HG03159 (cell line): ENCODE measurements at regions not wholly inside any gene's neighbourhood (a gene's known extent, or its start where the extent isn't known, plus 50 kb on each side); places are given as distances from the start of the nearest gene placed in this dataset.
A peak's percentile ranks its signal among the peaks of the same experiment; 100 is the strongest.

ENCODE experiments used
- ATAC-seq: cut with Tn5 transposase; IDR thresholded peaks from one replicate; pipeline ENCODE4 v1.9.1; 2021; ENCODE audit warnings: mild to moderate bottlenecking, moderate library complexity; ENCODE audit not compliant: unreplicated experiment

DNA sequence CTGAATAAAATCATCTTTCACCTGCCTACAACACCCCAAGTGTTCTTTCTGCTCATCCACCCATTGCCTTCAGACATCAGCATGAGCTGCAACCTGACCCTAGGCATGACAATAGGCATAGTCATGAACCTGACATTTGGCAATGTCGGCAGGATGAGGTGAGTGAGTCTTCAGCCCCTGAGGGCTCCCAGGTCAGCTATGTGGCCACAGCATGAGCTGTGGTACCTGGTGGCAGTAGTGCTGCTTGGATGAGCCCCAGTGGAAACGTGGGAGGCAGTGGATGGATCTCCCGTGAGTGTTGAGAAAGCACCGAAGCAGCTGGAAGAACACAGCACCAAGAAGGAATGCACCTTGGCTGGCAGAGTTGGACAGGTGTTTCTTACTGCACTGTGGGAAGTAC, 334.8 kb upstream of the FAR2 start:
- ATAC-seq, result no peak

DNA sequence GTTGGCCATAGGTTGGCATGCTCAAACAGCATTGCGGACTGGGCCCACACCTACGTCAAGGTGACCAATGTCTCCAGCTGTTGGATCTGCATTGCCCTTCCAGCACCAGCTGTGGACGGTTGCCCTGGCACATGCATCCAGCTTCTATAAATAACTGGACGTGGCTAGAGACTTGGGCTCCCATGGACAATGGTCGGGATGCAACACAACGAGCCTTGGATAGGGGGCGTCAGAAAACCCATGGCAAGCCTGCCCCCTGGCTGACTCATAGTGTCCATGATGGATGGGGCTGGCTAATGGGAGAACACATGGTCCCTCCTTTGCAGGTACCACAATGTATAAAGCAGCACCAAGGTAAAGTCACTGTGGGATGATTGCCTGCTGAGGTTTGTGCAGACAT, 331.6 kb upstream of the FAR2 start:
- no peak for ATAC-seq

DNA sequence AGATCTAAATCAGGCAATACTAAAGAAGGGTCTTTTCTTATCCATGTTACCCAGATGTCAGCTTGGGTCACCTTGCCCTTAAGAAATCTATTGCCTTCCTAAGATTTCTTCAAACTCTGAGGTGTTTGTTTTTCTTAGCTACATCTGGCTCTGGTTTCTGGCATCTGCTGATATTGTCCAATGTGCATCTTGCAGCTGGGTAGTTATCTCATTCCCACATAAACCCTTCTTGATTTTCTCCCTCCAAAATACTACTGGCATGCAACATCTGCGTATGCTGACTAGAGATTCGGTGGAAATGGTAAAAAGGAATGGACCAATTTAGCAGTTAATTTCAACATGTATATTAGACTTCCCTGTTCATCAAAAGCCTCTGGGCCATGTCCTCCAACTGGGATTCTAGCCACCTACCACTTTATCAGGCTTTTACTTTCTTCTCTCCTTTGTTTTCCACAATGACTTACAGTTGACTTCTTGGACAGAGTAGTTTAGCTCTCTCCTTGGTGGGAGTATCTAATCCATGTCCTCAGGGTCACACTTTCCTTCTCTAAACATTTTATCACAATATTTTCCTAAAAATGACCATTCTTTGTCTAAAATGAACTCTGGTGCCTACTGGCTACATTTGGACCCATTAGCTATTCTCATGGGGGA, 324.8 kb upstream of the FAR2 start:
- no peak for ATAC-seq

DNA sequence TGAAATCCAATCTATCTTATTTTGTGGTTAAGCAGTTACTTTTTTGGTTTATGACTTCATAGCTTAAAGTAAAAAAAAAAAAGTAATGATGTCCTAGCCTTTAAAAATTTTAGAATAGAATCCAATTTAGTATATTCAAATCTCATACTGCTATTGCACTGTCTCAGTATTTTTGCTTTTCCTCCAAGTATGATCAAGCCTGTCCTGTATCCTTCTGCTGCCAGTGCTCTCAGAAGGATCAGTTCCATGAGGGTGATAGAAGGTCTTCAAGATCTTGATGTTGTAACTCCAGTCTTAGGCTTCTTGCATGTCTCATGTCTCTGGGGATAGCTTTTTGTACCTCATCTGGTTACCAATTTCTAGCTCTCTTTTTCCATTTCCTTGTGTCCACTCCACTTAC, 324.2 kb upstream of the FAR2 start:
- no peak for ATAC-seq

DNA sequence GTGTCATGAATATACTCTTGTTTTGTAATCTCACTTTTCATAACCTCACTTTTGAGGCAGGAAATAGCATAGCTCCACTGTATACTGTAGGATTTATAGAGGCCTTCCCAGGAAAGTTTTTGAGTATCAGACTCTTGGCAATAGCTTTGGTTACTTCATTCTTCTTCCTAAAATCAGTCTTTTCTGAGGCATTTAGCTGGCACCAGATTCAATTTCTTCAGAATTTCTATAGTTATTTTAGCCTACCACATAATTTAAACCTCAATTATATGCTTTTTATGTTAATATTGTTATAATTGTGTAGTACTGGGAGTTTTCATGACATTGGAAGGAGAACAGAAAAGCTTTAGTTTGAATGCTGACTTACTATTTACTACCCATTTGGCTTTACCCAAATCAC, 322.3 kb upstream of the FAR2 start:
- no peak for ATAC-seq

DNA sequence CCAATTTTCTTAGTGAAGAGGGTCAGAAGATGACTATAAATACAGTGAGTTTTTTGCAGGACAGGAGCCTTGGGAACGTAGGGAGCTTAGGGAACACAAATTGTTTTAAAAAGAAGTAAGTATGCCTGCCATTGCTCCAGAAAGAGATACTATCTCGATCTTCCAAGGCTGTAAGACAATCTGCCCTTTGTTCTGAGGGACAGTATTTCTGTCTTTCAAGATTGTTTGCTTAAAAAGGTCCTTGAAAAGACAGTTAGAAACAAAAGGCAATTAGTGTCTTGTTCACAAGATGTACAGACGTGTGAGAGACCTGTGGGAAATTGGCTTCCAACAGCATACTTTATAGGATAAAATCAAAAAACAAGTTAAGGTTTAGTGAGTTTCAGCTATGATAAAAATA, 321.2 kb upstream of the FAR2 start:
- no peak for ATAC-seq

DNA sequence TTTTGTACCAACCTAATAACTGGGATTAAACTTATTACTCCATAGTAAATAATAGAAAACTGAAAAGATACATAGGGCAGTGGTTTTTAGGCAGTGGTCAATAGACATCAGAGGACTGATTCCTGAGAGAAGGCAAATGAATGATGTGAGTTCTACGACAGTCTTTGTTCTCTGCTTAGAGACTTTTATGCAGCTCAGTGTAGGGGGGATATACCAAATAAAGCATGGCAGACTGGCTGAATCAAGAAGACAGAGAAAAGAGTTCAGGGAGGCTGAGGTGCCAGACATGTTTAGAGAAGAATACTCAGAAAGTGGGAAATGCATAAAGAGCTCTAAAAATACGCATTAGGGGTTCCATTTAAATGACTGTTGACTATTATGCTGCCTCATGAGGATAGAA, 320.8 kb upstream of the FAR2 start:
- ATAC-seq, result no peak

DNA sequence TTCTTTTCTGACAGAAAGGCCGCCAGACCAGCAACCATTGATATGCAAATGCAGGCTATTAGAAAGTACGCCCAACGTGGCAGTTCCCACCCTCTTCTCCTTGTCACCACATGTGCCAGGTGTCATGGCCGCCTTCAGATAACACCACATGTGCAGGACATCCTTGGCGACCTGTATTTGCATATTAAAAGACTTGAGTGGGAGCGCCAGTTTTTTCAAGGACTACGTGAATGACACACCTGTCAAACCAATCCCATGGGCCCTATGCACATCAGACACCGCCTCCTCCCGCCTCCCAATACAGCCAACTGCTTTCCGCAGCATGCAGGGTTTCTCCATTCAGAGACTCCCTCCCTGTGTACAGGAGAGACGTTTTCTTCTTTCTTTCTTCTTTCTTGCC, 318.6 kb upstream of the FAR2 start:
- ATAC-seq, result no peak

DNA sequence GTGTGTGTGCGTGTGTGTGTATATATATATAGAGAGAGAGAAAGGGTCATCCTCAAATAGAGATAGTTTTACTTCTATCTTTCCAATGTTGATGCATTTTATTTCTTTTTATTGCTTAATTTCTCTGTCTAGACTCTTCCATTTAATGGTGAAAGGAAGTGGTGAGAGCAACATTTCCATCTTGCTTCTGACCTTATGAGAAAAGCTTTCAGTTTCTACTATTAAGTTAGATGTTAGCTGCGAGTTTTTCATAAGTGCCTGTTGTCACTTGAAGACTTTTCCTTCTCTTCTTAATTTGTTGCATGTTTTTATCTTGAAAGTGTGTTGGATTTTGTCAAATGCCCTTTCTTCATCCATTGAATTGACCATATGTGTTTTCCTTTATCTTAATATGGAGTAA, 304.4 kb upstream of the FAR2 start:
- ATAC-seq, result no peak

DNA sequence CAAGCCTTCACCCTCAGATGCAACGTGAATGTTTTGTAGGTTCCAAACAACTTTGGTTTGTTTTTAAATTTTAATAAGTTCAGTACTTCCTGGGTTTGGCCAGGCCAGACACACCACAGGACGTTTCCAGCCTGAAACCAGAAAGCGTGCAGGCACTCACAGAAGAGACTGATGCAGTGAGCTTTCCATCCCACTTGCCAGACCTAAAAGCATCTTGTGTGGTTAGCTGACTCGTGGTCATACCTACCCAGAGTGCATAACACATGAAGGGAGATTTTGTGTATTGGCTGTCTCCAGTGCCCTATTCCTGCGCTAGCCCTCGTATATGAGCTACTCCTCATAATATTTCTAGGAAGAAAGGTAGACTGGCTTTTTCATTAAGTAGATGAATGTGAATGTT, 297.3 kb upstream of the FAR2 start:
- no peak for ATAC-seq

DNA sequence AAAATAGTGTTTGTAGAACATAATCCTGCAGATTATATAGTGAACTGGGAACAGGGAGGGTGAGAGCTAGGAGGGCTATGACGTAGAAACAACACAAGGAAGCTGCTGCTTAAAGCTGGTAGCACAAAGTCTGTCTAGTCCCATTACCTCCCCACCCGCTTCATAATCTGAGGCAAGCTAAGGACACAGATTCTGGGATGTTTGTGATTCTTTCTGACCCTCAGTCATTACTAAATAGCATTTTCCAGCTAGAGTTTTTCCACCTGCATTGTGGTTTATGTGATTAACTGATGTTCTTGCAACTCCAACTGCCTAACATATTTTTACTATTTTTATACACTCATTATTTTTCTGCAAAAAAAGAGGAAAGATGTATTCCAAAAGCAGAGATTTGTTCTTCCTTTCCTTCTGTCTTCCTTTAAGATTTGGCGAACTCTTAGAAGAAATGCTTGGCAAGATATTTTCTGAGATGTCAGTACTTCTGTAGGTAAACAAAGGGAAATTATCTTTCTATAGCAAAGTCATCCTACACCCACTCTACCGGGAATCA, 293.2 kb upstream of the FAR2 start:
- no peak for ATAC-seq

DNA sequence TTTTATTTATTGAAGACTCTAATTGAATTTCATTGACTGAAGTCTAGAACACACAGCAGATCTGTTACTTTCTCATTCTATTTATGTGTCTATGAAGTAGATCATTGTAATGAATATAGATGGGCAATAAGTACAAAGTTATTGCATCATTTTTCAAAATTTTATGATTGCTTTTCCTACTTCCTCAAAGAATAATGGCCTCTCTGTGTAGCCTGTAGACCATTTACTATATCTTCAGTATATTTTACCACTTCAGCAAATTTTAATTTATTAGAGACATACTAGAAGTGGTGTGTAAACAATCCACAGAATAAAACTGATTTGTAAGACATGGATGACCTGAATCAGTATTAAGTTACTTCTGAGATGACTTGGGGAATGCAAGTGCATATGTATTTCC, 291.7 kb upstream of the FAR2 start:
- ATAC-seq, result no peak

DNA sequence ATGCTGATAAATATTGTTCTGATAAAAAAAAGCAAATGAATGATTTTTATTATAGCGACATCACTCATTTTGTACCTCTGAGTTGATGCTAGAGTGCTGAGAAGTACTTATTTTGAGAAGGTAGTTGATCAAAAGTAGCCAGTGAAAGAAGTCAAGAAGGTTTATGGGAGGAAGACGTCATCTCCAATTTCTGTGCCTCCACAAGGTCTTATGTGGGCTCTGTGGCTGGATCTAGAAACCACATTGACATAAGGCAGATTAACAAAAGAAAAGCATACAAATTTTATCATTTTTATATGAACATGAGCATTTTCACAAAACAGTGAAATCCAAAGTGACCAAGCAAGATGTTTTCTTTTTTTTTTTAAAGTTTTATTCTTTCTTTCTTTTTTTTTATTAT, 289.5 kb upstream of the FAR2 start:
- no peak for ATAC-seq

DNA sequence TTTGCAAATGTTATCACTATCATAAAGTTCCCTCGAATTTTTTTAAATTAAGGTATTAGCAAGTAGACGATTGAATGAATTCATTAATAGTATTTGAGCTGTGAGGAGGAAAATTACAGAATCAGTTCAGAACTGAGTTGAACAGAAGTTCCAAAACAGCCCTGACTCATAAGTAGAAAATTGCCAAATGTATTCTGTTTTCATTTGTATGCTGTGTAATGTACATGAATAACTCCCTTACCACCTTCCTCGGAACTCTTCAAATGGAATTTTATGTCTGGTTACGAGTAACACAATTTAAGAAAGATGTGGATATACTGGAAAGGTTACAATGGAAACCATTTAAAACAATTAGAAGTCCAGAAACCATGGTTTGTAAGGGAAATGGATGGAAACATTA, 283.3 kb upstream of the FAR2 start:
- no peak for ATAC-seq

DNA sequence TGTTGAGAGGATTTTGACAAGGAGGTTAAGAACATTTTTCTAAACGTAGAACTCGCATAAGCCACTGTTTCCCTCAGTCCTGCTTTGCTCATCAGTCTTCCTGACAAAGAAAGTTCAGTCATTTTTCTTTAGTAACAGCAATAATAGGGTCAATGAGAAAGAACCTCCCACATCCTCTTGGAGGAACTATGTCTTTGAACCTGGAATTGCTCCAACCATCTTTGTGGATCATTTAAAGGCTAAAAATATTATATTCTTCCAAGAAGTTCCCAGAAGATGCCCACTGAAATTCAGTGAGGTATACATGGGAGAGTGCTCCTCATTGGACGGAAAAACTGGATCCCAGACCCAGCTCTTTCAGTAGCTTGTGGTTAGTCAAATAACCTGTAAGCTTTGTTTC, 282.8 kb upstream of the FAR2 start:
- ATAC-seq, result no peak

DNA sequence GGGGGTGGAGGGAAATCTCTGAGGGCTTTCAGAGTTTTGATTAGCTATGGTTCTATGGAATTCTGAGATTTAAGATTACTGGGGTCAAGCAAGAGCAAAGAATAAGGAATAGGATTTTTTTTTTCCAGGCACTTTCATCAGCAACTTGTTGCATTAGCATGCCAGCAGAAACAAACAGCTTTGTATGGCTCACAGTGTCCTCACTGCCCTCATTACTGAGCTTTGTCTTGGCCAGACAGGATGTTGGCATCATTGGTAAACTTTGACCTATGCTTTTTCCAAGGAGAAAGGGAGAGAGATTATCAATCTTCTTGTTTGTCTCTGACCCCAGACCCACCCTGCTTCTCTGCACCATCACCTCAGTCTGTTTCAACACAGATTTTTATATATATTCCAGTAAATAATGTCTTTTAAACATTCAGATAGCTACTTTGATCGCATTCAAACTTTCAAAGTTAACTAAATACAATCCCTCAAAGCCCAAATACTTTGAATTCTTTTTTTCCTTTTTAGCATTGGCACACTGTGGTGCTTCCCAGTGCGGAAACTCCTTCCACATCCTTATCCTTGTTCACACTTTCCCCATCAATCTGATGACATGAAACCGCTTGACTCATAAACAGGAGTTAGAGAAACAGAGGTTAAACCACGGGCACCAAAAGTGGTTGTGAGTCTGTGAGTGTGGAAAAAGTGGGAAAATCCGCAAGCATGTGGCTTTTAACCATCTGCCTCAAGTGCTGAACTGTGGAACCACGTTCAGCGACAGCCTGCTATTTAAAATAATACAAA, 282.2 kb upstream of the FAR2 start:
- ATAC-seq, result no peak

DNA sequence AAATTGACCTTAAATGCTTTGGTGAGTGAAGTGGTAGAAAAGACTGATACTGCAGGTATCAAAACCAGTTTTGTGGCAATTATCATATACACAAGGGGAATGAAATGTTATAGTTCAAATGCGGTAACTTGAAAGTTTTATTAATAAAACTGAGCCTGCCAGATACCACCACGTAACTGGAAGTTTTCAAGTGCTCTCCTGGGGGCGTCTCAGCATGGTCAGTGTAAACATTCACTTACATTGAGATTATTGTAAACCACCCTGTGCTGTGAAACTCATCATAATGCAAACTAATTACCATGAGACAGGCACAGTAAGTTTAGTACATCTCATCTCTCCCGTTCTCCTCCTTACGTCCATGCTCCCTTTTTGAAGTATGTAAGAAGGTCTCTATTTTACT, 280.7 kb upstream of the FAR2 start:
- no peak for ATAC-seq

DNA sequence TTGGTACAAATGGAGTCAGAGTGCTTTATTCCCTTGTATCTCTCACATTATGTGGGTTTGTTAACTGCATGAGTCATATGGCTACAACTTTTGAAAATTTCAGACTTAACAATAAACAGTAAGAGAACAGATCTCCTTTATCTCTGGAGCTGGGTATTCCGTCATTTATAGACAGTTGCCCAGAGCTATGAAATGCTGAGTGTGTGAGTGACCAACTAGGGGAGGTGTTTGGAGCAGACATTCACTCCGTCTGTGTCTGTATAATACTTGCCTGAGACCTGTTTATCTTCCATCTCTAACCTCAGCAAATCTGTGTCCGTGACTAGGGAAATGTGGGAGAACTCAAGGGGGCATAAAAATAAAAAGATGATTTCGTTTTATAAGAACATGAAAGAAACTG, 279.9 kb upstream of the FAR2 start:
- no peak for ATAC-seq

DNA sequence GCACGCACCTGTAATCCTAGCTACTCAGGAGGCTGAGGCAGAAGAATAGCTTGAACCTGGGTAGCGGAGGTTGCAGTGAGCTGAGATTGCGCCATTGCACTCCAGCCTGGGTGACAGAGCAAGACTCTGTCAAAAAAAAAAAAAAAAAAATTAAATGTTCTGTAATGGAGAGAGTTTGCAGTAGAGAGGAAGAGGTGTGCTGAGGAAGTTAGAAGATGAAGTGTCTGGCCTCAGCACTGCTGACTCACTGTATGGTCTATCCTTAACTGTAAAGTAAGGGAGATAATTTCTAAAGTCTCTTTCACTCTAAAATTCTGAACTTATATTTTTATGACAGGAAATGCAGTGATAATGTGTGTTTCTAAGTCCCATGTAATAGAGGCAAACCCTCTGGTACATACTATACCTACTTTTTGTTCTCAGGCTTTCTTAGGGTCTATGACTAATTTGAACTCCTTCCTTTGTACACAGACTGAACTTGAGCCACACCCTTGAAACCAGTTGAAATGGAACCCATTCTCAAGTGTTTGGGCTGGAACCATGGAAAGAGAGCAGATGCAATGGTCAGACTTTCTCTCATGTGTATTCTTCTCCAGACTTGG, 278.1 kb upstream of the FAR2 start:
- ATAC-seq, result no peak

DNA sequence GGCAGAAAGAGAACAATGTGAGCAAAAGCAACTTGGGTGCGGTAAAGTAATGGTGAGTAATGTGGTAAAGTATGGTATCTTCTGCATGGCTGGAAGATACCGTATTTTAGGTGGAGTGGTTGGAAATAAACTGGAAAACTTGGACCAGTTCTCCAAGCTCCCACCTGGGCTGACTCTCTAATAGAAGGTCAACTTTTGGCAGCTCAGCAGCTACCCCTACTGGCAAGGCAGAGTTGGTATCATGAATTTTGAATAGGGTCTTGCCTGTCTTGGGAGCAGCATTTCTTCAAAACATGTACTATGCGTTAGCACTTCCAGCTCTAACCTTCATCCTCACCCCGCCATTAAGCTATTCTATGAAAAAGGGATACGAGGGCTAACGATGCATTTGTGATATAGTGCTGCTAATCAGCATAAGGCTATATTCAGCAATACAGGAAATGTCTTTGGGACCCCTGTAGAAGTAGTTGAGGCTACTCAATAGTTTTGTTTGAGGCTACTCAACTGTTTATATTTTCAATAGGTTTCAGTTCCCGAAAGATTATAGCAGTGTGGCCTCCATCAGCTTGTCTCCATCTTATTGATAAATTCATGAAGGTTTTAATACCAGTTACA, 276.3 kb upstream of the FAR2 start:
- peak; percentile 76 for ATAC-seq

DNA sequence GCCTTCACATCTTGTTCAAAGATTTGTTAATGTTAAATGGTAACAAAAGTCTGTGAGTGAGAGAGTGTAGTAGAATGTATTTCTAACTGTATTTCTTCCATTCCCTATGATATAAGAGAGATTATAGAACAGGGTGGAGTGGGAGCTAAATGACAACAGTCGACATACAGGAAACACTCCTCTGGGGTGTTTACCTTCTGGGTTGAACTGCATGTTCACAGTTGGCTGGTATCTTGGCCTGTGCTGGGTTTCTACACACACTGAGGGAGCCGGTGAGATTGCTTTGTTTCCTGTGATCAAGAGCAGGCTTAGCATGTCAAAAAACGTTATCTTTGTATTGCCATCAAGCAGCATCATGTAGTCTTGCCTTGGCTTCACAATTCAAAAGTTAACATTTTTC, 274.3 kb upstream of the FAR2 start:
- ATAC-seq, result no peak
